ENCODE measurements at regions not wholly inside any gene's neighbourhood (a gene's known extent, or its start where the extent isn't known, plus 50 kb on each side); places are given as distances from the start of the nearest gene placed in this dataset.

DNA sequence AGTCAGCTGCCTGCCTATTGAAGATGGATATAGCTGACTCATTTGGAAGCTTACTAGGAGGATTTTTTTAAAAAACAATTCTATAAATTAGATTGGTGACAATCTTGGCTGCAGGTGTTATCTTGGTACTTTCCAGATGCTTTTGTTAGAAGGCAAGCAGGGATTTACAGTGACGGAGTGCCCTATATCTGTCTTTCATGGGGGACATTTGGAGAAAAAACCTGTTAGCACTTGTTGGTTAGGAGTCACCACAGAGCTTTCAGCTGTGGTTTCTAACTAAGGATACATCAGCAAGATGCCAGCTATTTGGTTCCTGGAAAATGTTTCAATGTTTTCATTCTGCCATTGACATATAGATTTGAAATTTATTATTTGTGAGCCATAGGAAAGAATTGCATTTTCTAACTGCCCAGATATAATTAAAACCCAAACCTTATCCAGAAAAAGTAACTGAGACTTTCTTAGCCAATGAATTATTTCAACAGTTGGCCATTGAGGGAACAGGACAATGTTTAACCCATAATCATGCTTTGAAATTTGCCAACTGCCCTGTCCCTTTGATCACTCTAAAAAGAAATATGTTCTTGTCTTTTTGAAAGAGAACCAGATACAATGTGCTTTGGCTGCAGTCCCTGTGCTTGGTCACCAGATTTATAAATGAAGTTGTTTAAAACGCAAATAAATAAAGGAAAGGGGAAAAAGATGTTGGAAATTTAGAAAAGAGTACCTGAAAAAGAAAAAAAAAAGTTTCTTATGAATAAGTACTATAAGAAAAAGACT is 761.0 kb upstream of the CXADR start:
- no peak for DNase-seq (ENCODE audit: low read depth)

DNA sequence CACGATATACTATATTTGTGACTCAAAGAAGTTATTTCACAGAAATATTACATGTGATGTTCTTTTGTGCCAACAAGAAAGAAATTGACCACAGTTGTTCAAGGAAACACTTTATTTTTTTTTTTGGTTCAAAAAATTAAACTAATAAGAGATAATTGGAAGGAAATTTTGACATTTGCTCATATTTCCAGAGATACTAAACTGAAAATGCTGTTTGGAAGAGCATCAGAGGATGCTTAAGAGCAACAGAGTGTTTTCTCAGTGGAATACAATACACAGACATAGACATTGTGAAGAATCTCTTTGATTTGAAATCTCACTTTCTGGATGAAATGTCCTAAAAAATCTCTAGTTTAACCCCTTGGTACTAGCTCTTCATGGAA is 760.4 kb upstream of the CXADR start:
- DNase-seq (ENCODE audit: low read depth), result no peak

DNA sequence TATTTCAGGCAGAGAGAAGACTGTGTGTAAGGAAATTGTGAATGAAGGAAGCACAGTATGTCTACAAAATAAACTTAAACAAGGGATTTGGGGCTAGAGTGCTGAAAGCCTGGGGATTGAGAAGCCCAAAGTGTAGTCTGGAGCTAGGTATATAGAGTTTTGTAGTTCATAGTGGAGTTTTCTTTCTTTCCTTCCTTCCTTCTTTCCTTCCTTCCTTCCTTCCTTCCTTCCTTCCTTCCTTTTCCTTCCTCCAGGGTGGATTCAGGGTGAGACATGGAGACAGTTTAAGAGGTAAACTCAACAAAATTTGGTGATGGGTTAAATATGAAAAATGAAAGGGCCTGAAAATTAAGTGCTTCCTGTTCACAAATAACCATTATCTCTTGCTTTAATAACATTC is 757.8 kb upstream of the CXADR start:
- DNase-seq (ENCODE audit: low read depth), result no peak

DNA sequence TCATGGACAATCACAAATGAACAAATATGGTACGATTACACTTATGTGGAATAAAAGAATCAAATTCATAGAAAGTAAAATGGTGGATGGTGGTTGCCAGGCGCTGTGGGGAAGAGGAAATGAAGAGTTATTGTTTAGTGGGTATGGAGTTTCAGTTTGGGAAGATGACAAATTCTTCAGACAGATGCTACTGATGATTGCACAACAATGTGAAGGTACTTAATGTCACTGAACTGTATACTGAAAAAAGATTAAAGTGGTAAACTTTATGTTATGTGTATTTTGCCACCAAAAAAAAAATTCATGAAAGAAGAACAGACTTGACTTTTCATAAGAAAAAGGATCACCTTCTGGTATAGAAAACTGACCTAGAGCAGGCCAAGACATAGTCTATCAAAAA is 745.6 kb upstream of the CXADR start:
- DNase-seq (ENCODE audit: low read depth), result no peak

DNA sequence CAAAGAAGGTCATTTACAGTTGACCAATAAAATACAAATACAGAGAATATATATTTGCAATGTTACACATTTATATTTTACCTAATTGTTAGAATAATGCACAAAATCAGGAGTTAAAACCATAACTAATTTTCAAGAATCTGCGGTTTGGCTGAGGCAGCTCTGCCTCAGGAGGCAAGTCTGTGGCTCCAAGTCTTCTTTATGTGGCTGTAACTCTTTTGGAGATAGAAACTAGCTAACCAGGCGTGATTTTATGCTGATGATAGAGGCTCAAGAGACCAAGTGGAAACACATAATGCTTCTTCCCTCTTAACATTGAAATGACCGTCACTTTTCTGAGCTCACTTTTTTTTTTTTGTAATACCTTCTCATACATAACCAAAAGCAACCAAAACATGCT is 744.7 kb upstream of the CXADR start:
- DNase-seq (ENCODE audit: low read depth), result no peak

DNA sequence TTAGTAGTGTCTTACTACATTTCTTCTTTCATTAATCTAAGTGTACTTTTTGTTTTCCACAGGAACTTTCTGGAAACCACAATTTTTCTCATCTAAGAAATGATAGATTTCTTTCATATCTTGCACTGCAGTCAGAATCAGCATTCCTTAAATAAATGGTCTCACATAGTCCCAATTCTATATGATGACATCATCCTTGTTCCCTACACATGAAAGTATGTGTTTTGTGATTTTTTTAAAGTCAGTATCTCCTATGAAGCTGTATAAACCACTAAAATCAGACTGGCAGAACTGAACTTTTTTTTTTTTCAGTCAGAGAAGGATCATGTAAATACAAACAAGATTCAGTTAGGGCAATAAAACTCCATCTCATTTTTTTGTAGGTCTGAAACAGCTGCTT is 742.6 kb upstream of the CXADR start:
- no peak for DNase-seq (ENCODE audit: low read depth)

DNA sequence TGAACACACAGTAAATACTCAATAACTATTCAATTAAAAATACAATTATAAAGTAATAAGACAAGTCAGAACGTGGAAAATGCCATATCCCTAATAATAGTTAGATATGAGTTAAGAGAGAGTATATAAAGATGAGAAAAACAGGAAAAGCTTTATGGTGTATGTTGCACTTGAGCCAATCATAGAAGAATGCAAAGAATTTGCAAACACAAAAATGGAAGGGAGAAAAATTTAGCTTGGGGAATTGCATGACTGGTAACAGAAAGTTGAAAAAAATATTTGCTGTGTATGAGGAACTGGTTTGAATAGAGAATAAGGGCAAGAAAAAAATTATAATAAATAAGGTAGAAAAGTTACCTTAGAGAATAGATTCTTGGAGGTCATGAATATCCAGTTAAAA is 739.6 kb upstream of the CXADR start:
- peak; percentile 23 for DNase-seq (ENCODE audit: low read depth)

DNA sequence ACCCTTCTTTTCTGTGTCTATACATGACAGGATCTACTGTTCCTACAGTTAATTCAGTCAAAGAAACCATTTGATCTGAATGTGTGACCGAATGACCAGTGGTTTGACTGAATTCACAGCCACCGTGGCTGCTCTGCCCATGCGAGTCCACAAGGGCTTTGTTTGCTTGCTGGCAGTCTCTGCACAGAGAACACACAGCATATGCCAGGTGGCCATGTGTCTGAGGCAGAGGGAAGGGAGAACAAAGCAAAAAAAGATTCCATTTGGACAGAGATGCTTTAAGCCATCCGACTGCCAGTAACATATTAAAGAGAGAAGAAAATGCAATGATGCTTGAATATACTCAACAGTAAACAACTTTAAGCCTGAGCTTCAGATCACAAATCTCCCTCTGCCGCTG is 737.8 kb upstream of the CXADR start:
- DNase-seq (ENCODE audit: low read depth), result no peak

DNA sequence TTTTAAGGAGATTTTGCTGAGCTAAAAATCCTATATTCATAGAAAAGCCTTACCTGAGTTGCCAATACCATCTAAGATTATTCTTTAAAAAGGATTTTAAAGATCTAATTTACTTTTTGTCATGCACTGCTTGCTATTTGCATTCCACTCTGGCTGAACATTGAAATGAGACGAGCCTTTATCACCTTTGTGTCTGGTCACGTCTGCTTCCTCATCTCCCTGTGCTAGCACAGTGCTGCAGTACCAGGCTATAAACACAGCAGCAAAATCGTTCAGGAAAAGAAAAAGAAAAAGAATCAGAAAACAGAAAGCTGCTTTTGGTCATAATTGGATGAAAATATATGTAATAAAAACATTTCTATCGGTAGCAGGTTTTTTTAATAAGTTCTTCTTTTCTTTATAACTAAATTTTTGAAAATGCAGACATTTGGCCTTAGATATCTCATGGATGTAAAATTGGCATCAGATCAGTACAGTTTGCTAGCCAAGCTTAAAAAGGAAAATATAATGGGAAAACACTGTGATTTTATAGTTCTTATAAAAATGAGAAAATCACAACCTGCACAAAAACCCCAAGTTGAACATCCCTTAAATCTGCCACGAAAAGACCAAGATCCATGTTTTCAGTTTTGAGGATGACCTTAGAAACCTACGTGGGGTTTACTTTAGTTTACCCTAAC is 735.7 kb upstream of the CXADR start:
- no peak for DNase-seq (ENCODE audit: low read depth)

DNA sequence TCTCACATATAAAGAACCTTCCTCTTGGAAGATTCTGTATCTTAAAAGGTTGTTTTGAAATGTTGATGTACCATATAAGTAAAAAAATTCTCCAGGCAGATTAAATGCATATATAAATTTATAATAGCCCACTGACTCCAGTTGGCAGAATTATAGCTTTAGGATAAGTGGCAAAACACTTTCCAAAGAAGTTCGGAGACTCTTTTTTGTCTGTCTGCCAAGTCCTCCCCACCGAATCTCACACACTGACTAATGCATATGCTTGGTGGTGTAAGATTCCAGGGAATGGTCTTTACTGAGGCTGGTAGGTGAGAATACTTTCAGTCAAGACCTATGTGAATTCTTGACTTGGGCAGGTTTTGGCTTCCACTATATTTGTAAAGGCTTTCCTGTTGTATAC is 724.3 kb upstream of the CXADR start:
- no peak for DNase-seq (ENCODE audit: low read depth)

DNA sequence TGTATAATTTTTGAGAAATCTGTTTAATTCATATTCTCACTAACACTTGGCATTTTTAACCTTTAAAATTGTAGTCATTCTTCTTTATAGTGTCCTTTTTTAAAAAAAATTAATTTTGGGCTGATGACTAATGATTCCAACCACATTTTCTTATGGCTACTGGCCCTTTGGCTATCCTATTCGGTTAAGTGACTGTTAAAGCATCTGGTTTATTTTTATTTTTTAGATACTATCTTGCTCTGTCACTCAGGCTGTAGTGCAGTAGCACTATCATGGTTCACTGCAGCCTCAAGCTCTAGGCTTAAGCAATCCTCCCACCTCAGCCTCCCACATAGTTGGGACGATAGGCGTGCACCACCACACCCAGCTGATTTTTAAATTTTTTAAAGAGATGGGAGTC is 723.2 kb upstream of the CXADR start:
- no peak for DNase-seq (ENCODE audit: low read depth)

DNA sequence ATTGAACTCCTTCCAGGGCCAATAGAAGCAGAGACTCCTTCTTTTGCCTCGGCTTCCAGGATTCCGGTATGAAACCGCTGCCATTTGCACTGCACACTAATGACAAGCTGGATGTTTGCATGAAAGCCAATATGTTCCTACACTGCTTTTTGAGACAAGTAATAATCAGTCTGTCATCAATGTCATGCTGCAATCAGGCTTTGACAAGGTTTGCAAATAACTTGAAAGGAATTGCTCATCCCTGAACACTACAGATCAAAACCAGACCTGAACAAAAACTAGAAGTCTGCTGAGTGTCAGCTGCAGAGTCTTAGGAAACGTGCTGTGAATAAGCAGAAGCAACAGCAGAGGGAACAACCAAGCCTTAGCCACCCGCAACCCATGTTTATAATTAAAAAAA is 720.7 kb upstream of the CXADR start:
- DNase-seq (ENCODE audit: low read depth), result no peak

DNA sequence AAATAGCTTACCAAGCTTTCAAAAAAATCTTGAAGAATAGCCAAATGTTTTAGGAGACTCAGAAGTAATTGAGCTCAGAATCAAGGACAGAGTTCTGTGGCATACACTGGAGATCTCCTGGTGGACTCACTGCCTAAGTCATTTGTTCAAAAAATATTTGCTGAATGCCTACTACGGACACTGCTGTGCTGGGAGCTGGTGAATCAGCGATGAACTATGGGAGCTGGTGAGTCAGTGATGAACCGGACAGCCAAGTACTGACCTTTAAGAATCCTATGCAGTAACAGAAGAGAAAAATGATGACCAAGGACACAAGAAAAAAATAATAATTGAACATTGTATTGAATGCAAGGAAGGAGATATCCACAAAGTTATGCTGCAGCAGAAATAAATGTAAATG is 717.9 kb upstream of the CXADR start:
- DNase-seq (ENCODE audit: low read depth), result peak; percentile 78

DNA sequence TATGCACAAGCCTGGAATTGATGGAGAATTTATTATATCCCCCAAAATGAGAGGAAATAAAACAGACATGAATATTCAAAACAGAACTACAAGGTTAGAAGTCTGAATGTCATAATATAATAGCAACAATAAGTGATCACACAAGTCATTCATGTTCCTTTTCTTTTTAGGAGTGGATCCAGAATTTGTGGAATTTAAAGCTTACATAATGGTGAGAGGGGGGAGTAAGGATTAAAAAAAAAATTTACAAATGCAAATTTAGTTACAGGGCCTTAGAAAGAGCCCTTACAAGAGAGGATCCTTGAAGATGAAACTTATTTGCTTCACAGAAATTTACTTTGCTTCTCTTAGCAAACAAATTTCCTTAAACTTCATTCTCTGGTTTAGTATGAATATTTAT is 716.1 kb upstream of the CXADR start:
- DNase-seq (ENCODE audit: low read depth), result no peak

DNA sequence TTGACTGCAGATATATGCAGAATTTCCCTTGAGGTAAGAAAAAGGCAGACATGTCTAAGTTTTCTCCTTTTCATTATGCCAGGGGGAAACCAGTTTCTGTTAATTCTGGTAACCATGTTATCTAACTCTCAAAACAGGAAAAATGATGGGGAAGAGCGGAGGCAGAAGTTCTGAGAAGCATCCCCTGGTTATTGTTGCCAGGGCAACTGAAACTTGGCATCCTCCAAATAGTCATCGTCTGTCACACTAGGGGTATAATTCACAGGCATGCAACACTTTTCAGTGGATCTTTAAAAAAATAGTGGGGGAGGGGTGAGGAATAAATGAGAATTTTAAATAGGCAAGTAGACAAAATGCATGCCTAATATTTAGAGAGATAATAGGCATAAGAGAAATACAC is 715.3 kb upstream of the CXADR start:
- no peak for DNase-seq (ENCODE audit: low read depth)

DNA sequence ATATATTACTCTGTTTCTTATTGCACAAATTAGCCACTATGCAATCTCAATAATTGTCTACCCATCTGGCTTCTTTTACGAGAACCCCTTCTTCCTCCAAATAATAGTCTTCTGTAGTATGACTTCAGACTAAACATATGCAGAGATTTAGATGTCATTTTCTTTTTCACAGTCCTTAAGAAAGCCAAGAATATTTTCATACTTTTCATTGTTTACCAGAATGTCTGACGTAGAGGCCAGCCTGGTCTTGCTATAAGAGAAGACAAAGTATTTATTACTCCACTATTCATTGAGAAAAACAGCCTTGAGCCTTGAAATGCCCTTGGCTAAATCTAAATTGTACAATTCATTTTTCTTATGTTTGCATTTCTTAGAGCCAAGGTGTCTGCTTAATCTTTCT is 714.9 kb upstream of the CXADR start:
- no peak for DNase-seq (ENCODE audit: low read depth)

DNA sequence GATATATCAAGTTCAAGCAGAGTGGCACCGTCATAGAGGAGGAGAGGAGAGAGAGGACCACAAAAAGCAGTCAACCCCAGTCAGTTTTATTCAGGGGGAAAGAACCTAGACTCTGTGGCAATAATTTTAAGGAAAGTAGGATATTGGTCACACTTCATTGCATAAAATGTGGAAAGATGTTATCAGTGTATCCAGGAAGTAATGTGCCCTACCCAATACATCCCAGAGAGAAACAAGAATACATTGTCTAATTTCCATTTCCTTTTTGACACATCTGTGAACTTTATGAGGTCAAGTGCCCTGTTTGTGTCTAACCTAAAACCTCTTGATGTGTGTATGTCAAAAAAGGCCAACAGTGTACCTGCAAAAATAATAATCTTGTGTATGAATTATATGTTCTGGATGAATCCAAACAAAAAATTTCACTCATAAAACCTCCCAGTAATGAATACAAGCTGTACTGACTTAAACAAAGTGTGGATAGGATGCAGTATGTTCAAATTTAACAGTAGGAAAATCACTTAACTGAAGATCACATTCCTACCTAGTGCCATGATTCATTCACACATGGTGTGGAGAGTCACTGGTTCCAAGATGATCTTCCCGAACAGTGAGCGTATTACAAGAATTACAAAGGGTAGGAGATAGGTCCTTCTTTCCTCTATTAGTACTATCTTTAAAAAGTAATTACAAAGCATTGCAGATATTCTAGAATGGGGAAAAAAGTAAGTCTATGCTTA is 712.1 kb upstream of the CXADR start:
- DNase-seq (ENCODE audit: low read depth), result no peak

DNA sequence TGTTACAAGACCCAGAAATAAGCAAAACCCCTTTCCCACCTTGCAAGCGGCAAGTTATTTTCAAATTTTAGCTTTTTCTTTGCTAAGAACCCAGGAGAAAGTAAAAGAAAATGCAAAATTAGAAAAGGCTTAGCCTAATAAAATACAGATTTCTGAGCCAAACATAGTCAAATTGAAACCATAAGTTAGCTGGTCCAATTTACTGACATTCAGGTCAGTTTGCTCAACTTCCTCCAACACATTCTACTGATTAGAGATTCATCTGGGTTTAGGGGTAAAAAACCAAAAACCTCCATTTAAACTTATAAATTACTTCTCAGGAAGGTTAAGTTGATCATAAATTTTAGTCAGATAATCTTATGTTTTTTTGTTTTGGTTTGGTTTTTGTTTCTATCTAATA is 701.8 kb upstream of the CXADR start:
- DNase-seq (ENCODE audit: low read depth), result no peak

DNA sequence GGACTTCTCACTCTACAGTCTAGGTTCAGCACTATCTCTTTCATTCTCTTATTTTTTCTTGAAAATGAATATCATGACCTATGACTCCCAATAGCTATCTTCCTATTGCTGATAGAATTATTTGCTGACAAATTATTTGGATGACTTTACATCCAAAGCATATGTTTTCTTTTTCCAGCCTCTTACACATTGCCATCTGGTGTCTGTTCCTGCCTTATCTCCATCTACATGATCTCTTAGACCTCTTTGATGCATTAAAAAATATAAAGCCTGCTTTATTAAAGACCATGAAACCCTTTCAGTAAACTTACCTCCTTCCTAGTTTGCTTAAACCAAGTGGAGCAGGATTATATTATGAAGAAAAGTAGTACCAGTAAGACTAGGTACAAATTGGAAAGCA is 700.9 kb upstream of the CXADR start:
- DNase-seq (ENCODE audit: low read depth), result no peak

DNA sequence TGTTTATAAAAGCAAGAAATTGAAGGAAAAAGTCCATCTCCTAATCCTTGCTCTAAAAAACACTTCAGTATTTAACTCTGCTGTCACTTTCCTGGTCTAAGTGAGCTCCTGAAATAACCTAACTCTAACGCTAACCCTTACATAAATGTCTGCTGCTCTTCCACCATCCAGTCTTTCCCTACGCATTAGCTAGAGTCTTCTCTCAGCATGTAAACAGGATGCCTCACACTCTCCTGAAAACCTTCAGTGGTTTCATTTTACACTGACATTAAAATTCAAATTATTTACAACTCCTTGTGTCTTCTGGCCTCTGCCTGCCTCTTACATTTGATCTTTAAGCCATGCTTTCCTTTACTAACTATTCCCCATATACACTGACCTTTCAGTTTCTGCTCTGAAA is 697.6 kb upstream of the CXADR start:
- no peak for DNase-seq (ENCODE audit: low read depth)

DNA sequence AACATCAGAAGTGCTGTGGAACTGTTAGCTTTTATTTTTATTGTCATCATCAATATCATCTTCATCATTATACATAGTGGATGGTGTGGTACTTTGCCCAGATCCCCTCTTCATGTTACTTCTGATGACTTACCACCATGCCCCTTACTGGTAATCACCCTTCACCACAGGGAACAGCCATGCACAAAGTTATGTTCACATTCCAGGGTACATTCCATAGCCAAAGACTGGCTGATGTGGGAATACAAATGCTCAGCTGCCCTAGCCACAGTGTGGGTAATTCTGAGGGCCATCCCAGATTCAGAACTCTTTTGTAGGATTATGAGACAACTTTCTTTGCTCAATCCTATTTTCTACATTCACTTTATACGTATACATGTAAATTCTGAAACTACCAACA is 691.3 kb upstream of the CXADR start:
- no peak for DNase-seq (ENCODE audit: low read depth)

DNA sequence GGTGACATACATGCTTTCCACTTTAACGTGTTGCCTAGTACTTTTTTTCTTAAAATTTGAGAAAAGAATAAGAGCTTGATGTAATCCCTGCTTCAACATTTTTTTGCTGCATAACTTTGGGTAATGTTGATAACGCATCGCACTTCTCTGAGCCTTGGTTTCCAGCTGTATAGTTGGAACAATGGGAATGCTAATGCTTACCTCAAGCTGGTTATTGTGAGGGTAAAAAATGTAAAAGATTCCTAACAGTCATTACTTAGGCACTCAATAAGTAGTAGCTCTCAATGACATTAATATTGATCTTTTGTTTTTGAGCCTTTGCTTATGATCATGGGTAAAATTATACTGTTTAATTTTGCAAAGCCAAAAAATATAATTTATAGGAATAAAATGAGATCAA is 683.3 kb upstream of the CXADR start:
- no peak for DNase-seq (ENCODE audit: low read depth)

DNA sequence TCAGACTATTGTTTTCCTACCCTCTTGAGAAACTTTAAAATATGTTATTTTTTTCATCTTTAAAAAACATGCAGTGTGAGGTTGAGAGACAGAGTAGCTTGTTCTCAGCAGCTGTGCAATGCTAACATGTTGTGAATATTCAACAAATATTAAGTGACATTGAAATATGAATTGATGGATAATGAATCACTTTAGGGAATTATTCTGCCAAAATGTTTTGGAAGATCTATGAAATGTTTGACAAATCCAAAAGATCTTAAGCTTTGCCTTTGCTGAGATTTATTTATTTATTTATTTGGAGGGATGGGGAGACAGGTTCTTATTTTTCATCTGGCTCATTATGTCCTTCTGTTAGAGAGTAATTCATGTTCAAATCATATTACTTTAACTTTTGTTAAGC is 680.1 kb upstream of the CXADR start:
- DNase-seq (ENCODE audit: low read depth), result no peak

All from GM04503 (cell line).